Stimulated activated CD4-positive, alpha-beta T cell treated with anti-CD3 and anti-CD28 coated beads, Interleukin-1b, Interleukin-23, amount 100 ng/mL, for 48 hours (primary cell): ENCODE measurements at regions not wholly inside any gene's neighbourhood (a gene's known extent, or its start where the extent isn't known, plus 50 kb on each side); places are given as distances from the start of the nearest gene placed in this dataset.

ENCODE experiments used
- DNase-seq: peaks from one replicate; pipeline ENCODE4 v3.0.0-alpha.2; 2020

DNA sequence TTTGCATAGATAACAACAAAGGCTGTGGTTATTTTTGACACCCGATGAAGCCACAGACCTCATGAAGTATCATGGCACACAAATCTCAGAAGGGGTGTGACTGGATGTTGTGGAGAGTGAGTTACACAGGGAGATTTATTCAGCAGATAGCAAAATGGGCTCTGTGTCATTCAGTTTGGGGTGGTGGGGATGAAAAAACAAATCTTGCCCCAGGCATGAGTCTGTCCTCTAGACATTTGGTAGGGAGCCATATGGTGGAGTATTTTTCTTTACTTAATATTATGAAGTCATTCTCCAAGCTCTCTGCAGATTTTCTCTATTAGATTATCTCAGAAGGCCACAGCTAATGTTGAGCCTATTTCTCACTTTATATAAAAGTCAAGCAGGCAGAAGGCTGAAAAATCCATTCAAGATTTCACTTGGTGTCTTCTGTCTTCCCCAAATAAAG lies 277.1 kb upstream of the TENM3 start:
- no peak for DNase-seq

- DNase-seq = no peak
Measured at GRCh38 chr4:181967401-181967800, 275.8 kb upstream of the TENM3 start.

DNA sequence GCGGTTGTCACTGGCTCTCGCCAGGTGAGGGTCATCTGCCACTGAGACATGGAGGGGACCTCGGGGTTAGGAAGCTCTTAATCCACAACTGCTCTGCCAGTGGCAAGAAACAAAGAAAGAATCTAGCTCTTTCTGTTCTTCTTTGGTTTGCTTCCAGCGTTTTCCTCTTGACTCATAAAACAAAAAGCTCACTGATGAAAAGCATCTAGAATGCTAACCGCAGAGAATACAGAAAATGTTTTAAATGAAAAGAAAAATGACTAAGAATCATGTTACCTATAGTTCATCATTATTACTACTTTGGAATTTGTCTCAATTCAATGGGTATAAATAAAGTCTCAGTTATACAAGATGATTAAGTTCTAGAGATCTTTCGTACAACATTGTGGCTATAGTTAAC lies 274.8 kb upstream of the TENM3 start:
- no peak for DNase-seq

DNA sequence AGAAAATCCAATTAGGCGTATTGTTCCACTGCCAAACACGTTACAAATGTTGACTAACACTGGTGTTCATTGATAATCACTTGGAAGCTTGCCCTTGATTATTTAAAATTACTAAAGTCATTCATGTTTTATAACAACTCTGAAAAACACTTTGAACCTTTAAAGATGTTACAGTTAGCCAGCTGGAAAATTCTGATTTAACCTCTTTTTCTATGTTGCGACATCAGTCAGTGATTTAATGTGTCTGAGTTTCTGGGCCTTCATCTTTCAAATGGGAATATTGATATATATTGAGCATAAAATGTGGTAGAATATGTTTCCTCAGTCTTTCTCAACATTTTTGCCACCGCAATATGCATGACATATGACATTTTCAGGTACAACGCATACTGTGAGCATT lies 274.1 kb upstream of the TENM3 start:
- DNase-seq = no peak

DNA sequence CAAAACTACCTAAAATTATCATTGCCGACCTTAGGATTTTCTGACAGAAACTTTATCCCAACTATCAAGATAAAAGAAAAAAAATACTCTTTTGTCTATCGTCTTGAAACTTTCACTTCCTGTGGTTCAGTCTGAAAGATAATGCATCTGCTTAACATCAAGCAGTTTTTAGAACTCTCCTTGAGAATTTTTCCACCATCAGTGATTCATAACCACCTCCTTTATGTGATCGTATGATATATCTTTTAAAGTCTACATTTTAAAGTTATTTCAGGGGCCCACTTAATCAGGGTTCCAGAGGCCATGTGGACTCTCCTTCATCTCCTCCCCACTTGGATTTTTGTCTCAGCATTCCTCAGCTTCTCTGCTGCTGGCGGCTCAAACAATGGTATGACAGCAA lies 272.8 kb upstream of the TENM3 start:
- no peak for DNase-seq

DNA sequence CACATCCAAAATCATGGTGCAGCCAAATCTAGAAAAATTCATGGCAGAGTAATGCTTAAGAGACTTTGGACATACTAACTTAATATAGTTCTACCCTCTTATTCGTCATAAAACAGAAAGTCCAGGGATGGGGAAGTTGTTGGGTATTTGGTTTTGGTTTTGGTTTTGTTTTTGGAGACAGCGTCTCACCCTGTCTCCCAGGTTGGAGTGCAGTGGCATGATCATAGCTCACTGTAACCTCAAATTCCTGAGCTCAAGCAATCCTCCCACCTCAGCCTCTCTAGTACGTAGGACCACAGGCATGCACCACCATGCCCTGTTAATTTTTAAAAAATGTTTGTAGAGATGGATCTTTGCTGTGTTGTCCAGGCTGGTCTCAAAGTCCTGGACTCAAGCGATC lies 271.8 kb upstream of the TENM3 start:
- no peak for DNase-seq

GRCh38 chr4:181971973-181972372 lies 271.2 kb upstream of the TENM3 start:
- DNase-seq = no peak

DNA sequence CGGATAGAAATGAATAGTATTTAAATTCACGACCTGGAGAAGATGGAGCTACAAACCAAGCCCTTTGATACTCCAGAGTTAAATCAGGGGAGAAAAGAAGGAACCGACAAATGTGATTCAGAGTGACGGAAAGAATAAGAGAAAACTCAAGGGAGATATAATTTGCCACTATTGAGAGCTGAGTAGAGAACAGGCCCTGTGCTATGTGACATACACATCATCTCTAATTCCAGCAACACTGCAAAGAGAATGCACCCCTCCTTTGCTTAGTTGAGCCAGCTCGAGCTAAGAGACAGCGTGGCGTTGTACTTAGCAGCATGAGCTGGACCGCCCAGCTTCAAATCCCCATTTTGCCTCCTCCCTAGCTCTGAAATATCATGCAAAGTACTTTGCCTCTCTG lies 266.4 kb upstream of the TENM3 start:
- DNase-seq = no peak

DNA sequence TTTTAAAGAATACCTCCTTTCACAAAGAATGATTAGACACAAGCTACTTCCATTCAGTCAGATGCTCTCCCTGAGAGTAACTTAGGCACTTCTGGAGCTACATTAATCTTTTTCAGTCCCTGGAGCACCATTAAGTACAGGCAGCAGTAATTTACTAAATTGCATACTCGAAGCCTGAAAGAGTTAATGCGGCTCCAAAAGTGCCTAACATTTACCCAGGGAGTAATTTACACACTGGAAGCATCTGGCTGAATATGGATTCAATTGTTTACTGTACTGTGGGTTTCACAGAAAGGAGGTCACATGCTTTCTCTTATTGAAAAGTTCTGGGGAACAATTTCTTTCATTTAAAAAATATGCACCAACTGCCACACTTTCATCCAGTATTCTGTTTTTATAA lies 260.8 kb upstream of the TENM3 start:
- DNase-seq = no peak

DNA sequence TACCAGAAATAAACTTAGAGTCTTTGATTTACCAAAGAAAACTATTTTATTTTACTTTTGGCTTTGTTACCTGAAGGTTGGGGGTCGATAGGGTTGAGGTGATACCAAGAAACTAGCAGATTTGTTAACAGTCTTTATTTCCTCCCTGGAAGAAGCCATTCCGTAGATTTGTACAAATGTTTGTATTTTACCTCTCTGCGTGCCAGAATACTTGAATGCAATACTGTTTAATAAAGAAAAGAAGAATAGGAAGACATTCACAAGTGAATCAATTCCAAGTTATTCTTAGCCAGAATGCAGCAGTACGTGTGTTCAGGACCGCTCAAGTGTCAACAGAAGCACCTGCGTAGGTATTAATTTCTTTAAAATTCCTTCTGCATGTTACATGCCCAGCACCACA lies 260.3 kb upstream of the TENM3 start:
- no peak for DNase-seq

DNA sequence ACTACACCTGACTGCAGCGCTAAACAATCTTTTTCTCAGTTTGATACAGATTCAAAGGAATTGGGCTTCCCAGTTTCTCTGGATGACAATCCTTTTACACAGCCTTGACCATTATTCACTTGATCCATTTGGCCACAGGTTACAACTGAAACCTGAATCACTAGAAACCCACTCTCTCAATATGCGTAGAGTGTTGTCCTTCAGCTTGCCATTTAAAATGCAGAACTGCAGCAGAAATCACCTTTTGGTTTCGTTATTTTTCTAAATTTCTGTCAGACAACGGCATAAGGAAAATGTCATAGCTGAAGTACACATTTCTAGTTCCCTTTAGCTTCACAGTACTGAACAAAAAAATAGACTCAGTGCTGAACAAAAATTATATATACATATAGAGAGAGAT lies 255.8 kb upstream of the TENM3 start:
- no peak for DNase-seq

DNA sequence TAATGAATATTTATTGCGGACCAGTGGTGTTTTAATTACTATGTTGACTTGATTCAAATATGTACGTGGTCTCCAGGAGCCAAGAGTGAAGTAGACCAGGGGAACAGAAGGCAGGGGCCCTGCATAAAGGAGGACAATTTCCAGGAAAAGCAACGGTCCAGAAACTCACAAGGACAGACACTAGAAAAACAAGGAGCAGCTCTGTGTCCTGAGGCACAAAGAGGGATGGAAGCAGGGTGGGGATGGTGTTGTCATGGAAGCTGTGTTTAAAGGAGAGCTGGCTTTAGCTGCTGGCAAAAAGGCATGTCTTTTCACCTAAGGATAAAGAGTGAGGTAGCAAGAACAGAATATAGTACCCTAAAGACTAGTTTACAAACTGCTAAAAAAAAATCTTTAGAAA lies 254.1 kb upstream of the TENM3 start:
- no peak for DNase-seq

- DNase-seq = no peak
Measured at GRCh38 chr4:181991369-181992108, 251.7 kb upstream of the TENM3 start.

DNA sequence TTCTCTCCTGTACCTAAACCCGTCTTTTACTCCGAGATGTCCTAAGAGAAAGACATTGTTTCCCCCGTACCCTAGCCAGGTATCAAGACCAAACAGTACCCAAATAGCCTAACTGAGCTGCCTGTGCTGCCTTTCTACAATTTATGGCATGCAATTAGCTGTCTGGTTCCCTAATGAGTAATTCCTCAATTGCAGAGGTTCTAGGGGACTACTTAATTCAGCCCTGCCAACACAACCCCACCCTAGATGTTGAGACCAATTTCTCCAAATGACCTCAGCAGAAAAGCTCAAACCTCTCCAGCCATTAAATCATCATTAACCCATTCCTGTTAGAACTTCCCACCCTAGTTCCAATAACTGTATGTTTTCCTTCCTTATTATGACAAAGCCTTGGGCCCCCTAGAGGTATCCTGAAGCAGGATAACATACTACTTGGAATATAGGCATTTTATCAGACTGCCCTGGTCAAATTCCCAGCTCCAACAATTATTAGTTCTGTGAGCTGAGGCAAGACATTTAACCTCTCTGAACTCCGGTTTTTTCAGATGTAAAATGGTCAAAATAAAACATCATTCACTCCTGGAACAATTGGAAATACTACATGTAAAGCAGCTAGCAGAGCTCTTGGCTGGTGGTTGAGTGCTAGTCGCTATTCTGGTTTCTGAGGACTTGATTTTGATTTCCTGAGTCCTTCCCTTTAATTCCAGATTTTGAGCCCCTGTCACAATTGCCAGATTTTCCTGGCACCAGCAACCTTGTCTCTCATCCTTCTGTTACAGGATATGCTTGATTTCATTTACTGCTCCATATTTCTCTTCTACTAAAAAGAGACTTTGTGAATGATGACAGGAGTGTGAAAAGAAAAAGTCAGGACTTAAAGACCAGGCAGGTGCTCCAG lies 244.6 kb upstream of the TENM3 start:
- DNase-seq = no peak

- no peak for DNase-seq
Measured at GRCh38 chr4:182000077-182000476, 243.1 kb upstream of the TENM3 start.

- DNase-seq = no peak
Measured at GRCh38 chr4:182010876-182011275, 232.3 kb upstream of the TENM3 start.

DNA sequence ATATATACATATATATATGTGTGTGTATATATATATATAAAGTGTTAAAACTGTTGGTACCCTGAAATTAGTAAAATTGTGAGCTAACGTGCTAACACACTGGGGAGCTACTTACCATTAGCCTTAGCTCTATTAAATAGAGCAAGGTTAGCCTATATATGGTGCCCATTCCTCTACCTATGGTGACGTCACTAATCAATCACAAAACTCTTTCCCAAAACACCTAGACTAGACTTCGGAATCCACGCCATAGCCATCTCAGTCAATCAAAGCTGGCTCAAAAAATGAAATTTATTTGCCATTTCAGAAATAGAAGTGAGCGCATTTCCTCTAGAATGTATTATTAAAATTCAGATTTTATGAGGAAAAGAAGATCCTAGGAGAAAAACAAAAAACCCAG lies 229.0 kb upstream of the TENM3 start:
- no peak for DNase-seq

DNA sequence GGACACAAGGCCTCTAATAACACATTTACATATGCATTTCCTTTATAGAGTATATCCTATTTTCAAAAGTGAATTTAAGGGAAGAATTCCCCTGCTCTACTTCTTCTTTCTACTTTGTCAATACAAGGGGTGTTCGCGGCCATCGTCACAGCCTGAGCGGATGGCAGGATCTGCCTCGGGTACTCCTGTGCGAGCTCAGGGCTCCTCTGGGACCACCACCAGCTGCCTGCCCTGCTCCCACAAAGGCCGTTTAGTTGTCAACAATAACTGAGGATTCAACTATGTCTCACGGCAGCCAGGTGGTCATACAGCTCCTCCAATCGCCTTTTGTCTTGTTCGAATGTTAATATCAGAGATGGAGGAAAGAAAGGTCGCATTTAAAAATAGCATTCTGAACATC lies 228.2 kb upstream of the TENM3 start:
- DNase-seq = no peak

GRCh38 chr4:182015893-182016292 lies 227.3 kb upstream of the TENM3 start:
- DNase-seq = no peak

- DNase-seq = no peak
Measured at GRCh38 chr4:182017038-182017437, 226.2 kb upstream of the TENM3 start.

DNA sequence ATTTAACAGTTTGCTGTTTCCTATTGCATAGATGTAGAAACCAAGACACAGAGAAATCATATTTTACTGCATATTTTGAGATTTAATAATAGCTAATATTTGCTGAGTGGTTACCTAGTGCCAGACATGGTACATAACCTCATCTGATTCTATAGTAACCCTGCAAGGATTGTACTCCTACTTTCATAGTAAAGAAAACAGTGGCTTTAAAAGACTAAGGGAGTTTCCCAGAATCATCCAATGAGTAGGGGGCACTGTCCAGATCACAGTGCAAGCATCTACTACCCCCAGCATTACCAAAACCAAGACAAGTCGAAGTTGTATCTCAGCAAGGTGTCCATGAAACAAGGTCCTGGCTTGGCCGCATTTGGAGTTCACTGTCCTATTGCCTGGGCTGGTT lies 224.5 kb upstream of the TENM3 start:
- no peak for DNase-seq

GRCh38 chr4:182019148-182019652 lies 224.0 kb upstream of the TENM3 start:
- no peak for DNase-seq

DNA sequence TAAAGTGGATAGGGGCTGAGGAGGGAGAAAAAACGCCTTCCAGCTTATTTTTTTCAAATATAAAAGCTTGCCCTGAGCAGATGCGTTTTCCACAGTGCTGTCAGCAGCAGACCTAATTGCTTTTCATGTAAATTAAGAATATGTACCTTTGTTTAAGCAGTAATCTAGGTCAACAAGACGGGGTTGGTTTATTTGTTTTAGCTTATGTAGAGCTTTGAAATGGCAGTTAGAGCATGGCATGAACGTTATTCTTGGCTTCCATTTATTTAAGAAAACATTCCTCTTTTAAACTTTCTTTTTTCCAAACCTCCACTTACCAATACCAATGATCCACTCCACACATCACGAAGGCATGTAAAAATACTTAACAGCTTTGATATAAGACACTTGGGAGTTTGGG lies 220.3 kb upstream of the TENM3 start:
- no peak for DNase-seq

- no peak for DNase-seq
Measured at GRCh38 chr4:182023469-182023868, 219.7 kb upstream of the TENM3 start.
